HG02571 (cell line): ENCODE measurements at regions not wholly inside any gene's neighbourhood (a gene's known extent, or its start where the extent isn't known, plus 50 kb on each side); places are given as distances from the start of the nearest gene placed in this dataset.

ENCODE experiments used
- ATAC-seq: cut with Tn5 transposase; IDR thresholded peaks from one replicate; pipeline ENCODE4 v1.9.1; 2021; ENCODE audit warnings: mild to moderate bottlenecking, moderate library complexity; ENCODE audit not compliant: unreplicated experiment

DNA sequence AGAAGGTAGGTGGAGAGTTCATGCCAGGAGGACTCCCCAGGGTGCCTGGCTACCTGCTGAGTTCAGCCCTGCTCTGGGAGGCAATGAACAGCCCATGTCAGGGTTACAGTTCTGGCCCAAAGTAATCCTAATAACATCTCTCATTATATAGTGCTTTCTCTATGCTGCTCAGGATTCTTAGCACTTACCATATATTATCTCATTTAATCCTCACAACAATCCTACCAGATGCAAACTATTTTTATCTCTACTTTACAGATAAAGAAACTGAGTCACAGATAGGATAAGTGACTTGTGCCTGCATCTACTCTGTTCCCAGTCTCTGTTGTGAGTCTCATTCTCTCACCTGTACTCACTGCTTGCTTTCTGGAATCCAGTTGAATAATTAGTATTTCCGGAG lies 105.1 kb upstream of the NFE2L3 start:
- no peak for ATAC-seq

DNA sequence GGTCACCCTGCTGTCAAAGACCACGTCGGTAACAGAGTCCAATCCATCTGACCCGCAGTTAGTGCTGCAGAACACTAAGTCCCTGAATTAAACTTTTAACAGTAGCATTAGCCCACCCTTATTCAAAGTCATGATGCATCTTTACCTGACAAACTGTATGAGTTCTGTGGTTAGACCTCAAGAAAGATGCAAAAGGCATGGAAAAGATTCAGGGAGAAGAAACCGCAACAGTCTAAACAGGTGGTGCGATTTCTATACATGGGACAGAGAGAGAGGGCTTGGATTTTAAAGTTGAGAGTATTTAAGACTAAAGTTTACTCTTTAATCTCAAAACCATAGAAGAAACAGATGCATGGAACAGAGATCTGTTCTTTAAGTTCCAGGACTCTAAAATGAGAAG lies 103.3 kb upstream of the NFE2L3 start:
- no peak for ATAC-seq

DNA sequence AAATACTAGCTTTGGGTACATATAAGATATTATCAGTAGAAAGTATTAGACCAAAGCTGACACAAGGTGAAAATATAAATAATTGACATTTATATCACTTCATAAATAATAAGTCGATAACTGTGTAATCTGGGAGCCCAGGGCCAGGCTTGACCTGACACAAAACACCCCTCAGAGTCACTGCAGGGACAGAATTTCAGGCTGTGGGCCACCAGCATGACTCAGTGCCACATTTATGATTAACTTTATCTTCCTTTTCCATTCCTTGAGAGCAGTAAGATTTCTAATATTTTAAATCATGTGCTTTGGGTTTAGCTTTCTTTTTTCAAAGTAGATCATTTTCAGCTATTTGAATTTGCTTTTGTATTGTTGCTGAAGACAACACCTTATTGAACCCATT lies 102.9 kb upstream of the NFE2L3 start:
- no peak for ATAC-seq

DNA sequence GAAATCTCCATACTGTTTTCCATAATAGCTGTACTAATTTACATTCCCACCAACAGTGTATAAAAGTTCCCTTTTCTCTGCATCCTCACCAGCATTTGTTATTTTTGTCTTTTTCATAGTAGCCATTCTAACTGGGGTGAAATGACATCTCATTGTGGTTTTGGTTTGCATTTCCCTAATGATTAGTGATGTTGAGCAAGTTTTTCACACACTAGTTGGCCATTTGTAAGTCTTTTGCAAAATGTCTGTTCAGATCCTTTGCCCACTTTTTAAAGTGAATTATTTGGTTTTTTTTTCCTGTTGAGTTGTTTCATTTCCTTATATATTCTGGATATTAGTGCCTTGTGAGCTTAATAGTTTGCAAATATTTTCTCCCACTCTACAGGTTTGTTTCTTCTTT lies 101.0 kb upstream of the NFE2L3 start:
- ATAC-seq: no peak

DNA sequence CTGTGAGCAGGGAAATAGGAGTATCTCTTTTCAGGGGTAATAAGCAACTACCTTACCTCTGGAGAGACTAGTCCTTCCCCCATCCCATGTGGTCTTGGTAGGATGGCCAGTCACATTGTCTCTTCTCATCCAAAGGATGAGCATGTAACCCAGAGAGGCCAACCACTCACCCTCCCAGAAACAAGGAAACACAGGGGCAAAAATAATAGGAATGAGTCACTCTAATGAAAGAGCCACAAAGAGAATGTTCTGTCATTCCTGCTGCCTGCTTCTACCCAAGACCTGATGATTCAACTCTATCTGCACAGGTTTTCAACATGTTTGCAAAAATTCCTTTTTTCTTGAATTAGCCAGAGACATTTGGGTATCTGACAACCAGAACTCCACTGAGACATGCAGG lies 99.3 kb upstream of the NFE2L3 start:
- no peak for ATAC-seq

DNA sequence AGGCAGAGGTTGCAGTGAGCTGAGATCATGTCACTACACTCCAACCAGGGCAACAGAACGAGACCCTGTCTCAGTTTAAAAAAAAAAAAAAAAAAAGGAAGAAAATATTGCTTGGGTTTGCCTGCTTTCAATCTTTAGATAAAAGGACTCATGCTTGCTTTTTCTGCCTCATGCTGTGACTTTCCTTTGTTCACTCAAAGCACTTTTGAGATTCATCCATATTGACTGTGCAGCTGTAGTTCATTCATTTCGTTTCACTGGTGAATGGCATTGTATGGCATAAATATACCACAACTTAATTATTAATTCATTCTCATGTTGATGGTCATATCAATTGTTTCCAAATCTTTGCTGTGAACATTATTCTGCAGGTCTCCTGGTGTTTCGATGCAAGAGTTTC lies 97.6 kb upstream of the NFE2L3 start:
- ATAC-seq: no peak

DNA sequence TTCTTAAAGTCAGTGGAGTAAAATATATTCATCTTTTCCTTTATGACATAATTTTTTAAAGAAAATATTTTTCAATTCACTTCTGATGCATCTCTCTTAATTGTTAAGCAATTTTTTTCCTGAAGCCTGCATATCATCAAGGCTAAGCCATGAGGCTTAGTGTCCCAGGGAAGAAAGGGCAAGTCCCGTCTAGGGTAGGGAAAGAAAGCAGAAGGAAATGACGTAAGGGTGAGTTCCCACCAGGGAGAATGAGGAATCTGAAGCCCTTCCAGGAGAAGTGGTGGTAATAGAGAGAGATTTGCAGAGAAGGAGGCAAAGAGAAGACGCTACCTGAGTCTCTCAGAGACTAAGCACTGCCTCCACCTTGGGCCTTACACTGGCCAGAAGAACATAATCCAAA lies 96.8 kb upstream of the NFE2L3 start:
- ATAC-seq: no peak

DNA sequence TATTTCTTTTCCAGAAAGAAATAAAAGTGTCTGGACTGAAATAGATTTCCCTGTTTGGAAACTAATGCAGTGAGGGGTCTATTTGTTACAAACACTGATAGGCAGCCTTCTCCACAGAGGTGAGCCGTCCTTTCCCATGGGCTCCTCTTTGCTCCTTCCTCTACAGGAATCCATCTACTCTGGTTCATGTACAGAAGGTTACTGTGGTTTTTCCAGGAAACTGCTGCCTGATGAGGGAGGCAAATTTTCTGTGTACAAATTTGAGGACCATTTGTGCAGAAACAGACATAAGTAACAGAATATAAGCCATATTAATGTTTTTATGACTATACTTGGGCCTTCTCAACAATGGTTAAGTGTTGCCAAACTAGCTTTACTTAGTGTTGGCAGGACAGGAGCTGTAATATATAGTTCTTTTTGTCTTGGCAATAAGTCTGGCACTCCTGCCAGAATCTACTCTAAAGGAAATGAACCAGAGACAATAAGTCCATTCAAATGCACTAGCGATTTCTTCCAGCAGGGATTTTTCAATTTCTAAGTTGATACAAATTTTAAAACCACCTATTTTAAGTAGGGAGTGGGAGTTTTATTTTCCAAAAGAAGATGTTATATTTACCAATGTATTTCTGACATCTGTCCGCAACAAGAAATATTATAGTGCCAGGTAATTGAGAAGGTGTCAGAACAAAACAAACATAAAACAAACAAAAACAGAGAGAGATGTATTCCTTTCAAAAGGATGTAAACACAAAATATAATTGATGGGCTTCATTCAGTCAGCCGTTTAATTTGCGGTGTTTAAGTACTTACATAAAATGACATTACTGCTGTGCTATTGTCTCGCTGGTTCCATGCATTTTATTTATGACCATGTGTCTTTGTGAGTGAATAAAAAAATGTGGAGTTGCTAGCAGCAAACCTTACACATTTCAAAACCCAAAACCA lies 91.0 kb upstream of the NFE2L3 start:
- no peak for ATAC-seq

DNA sequence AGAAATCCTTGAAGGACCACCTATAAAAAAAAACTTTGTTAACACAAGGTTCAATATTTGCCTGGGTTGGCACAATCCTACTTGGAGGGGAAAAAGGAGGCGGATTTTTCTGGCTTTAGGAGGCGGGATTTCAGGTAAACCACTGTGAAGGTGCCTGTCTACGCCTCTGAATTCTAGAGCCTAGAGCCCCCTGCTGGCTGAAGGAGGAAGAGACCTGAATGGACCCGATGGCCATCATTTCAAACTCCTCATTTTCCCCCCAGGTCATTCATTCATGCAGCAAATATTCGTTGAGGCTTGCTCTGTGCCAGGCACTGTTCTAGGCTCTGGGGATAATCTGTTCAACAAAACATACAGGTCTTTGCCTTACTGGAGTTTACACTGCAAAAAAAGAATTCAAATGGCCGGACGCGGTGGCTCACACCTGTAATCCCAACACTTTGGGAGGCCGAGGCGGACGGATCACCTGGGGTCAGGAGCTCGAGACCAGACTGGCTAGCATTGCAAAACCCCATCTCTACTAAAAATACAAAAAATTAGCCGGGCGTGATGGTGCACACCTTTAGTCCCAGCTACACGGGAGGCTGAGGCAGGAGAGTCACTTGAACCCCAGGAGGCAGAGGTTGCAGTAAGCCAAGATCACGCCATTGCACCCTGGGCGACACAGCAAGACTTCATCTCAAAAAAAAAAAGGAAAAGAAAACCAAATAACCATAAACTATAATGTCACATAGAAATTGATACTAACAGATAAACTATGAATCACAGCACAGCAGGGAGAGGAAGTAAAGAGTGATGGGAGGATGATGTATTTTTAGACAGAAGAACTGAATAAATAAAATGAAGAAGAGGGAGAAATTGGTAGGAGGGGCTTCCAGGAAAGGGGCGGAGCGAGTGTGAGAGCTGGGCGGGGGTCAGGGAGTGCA lies 90.1 kb upstream of the NFE2L3 start:
- no peak for ATAC-seq

DNA sequence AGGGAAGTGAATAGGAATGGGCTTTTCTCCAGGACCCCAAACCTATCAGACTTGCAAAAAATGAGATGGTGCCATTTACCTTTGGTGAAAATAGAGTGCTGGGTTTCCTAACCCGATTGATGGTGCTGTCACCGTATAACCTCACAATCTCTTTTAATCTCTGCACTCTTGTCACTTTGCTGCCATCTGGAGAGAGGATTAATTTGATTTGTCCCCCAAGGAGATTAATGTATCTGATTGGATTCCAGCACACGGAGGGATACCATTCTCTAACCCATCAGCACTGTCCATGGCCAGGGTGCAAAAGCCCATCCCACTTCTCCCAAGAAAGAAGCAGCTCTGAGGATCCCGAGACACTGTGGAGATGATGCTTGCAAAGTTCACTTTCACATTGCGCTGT lies 86.3 kb upstream of the NFE2L3 start:
- no peak for ATAC-seq

DNA sequence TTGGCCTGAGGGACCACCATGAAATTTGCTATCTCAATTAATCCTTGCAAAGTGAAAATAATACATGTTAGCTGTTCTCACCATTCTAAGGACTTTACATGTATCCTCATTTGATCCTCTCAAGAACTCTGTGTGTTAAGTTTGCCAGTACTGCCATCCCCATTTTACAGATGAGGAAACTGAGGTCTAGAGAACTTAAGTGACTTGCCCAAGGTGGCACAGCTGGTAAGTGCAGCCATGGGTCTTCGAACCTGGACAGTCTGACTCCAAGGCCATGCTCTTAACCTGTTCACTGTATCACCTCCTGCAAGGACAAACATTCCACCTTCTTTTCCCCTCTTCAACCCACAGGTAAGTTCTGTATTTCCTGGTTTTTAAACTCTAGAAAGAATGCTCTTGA lies 85.3 kb upstream of the NFE2L3 start:
- ATAC-seq: no peak

DNA sequence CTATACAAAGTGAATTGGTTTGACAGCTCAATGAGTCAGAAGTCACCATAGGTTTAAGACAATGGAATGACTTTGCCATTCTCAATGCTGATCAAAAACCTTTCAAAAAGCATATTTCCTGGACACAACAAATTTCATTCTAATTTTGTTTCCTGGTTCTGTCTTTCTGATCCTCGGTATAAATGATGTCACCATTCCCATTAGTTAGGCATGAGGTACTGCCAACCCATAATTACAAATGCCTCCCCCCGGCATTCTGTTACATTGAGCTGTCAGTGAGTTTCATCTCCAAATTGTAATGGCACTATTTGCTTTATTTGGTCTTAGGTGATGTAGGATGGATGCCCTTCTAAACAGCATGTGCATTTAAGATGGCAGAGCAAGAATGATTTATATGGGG lies 81.7 kb upstream of the NFE2L3 start:
- no peak for ATAC-seq

DNA sequence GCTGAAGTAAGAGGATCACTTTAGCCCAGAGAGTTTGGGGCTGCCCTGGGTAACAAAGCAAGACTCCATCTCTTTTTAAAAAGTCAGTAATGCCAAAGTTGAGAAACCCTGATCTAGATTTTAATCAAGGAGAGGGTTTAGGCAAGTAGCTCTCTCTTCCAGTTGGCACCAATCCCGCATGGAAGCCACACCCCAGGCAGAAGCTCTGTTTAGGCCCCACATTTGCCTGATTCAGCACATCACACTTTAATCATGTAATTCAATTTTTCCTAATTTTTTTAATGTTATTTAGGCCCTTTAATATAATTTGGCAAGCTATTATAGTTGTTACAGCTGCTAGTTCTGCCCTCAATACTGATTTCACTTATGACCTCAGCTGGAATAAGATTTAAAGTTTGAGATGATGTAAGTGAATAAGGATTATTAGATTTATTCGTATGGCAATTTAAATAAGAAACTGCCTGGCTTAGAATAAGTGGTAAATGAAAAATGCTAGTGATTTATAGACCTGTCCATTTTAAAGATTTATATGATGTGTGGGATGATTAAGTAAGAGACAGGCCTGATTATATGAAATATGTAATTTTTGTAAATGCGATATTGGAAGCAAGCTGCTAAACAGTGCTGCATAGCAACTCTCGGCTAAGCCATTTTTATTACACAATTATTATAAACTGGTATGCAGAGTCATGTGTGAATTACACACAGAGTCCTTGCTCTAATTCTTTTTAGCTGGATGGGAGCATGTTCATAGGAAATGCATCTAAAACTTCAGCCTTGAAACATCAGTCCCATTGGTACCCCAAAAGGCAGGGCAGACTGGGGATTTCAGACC lies 80.2 kb upstream of the NFE2L3 start:
- ATAC-seq: no peak

DNA sequence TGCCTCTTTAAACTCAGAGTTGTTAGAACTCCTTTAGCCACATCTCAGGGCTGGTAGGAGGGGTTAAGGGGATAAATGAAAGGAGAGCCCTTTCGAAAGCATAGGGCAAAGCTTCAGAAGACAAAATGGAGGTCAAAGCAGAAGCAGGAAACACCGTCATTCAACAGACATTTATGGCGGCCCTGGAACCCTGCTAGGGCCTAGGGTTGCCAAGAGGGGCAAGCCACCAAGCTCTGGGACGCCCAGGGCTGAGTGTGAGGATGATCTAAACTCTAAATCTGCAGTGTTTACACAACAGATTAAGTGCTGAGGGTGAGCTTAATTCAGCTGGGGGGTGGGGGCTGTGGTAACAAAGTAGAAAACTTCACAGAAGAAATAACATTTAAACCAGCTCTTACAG lies 79.0 kb upstream of the NFE2L3 start:
- no peak for ATAC-seq

DNA sequence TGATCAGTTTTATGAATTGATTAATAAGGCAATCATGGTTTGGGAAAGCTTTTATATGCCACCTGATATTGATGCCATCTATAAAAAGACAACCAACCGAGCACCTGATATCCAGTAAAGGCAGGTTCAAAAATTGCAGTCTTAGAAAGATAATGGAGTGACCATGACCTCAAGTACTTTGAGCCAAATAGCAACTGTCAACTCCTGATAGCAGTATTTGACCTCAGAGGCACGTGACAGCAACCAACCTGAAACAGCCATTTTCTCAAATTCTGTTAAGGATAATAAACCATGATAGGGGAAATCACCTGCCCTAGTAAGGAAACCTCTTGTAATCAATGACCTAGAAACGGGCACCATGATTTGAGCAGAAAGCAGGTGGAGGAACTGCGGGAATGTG lies 77.1 kb upstream of the NFE2L3 start:
- no peak for ATAC-seq

DNA sequence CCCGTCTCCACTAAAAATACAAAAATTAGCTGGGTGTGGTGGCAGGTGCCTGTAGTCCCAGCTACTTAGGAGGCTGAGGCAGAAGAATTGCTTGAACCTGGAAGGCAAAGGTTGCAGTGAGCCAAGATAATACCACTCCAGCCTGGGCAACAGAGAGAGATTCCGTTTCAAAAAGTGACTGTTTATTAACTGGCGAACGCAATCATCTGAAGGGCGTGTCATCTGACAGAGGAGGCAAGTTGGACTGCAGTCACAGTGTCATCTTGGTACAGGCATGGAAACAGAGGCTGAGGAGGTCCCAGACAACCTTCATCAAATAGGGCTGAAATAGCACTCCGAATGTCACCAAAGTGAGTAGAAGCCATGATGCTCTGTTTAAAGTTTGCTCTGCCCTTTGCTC lies 75.3 kb upstream of the NFE2L3 start:
- no peak for ATAC-seq

DNA sequence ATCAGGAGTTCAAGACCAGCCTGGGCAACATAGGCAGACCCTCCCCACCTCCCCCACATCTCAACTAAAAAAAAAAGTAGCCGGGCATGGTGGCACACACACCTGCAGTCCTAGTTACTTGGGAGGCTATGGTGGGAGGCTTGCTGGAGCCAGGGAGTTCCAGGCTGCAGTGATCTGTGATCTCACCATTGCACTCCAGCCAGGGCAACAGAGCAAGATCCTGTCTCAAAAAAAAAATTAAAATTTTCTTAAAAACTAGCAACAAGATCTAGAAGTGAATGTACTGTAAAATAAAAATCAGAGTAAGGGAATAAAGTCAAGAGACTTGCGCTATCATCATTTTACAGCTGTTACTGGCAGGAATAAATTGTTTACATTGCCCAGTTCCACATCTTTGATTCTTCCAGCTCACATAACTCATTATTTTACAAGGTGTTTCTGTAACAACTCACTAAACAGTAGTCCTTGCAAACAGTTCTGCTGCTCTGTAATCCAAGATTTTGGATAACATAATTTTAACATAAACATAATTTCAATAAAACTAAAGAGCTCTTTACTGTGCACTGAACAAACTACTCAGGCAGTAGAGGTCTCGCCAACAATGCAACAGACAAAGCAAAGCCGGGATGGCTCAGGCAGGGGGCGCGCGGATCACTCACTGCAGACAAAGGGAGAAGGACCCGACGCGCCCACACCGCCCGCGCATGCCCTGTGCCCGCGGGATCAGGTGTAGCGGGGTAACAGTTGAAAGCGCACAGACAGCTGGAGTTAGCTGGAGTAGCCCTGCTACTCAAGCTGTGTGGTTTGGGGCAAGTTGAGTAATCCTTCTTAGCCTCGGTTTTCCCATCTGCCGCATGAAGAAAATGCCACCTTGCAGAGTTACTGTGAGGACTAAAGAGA lies 73.3 kb upstream of the NFE2L3 start:
- peak; percentile 90 for ATAC-seq

DNA sequence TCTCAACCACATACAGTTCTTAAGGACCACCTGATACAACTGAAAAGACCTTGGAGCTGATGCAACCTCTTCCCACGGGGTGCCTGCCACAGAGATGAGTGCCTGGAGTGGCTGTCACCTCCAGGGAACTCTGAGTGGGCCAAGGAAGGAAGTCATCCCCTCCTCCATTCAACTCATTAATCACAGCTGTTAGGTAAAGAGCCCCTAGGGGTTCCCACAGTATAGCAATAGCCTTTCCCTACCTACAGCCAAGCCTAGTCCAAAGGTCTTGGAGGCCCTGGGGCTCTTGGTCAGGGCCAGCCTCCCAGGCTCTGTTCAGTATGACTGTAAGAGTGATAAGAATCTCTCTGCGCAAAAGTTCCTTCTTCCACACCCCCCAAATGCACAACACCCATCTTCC lies 70.4 kb upstream of the NFE2L3 start:
- ATAC-seq: no peak

DNA sequence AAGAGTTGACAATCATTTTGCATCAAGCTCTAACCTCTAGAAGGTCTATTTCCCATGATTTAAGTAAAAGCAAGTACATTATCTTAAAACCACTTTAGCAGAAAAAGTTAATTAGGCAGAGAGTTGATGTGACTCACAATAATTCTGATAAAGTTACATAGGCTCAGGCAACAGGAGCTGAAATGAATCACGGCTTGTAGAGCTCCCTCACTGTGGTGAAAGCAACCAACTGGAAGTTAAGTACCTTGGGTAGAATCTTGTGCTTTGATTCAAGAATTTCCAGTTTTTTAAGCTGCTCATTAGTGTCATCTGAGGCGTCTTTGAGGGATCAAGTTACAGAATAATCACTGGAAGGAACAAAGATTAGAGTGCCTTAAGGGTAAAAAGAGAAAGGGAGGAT lies 68.9 kb upstream of the NFE2L3 start:
- ATAC-seq: no peak

DNA sequence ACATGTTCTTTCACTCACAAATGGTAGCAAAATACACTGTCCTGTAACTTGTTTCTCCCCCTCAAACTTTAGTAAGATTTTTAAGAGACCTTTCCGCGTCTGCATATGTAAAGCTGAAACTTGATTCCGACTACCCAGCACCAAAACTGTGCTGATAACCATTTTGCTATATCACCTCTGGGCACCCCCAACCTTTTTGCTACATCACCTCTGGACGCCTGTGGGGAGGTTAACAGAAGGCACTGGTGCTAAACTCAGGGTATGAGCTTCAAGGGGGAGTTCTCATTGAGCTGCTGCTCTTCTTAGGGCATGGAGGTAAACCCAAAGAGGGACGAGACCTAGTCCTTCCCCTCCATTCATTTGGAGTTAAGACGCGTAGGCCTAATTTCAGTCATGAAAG lies 67.6 kb upstream of the NFE2L3 start:
- ATAC-seq: no peak
